HUES6 (cell line): ENCODE measurements at regions not wholly inside any gene's neighbourhood (a gene's known extent, or its start where the extent isn't known, plus 50 kb on each side); places are given as distances from the start of the nearest gene placed in this dataset.
"Not testable (repeated sequence)": the region's sequence is repeated elsewhere in the genome, so short reads cannot be mapped to it uniquely, and the experiment has no call there.

Source experiments
- H3K27ac ChIP-seq: 2 replicates; pipeline ENCODE4 v1.7.0; 2013; ENCODE audit warnings: low read depth, mild to moderate bottlenecking, low read length, inconsistent platforms
- H3K27me3 ChIP-seq: 2 replicates; pipeline ENCODE4 v1.6.1; 2013; ENCODE audit warnings: low read length; ENCODE audit not compliant: control insufficient read depth, insufficient read depth
- H3K36me3 ChIP-seq: 2 replicates; pipeline ENCODE4 v1.6.1; 2013; ENCODE audit warnings: low read length; ENCODE audit not compliant: control insufficient read depth, insufficient read depth
- H3K4me1 ChIP-seq: 2 replicates; pipeline ENCODE4 v1.6.1; 2013; ENCODE audit warnings: low read length; ENCODE audit not compliant: control insufficient read depth, insufficient read depth
- H3K4me3 ChIP-seq: 2 replicates; pipeline ENCODE4 v1.5.1; 2013; ENCODE audit warnings: low read depth, low read length
- H3K9ac ChIP-seq: one replicate; pipeline ENCODE4 v1.6.1; 2013; ENCODE audit warnings: mild to moderate bottlenecking, low read length
- H3K9me3 ChIP-seq: 2 replicates; pipeline ENCODE4 v1.6.1; 2013; ENCODE audit warnings: low read depth, low read length; ENCODE audit not compliant: control insufficient read depth, insufficient read depth

GRCh38 chr4:162740228-162740627 is 426.5 kb downstream of the NAF1 start:
- H3K4me1 ChIP-seq, H3K9me3 ChIP-seq, H3K9ac ChIP-seq, H3K36me3 ChIP-seq, H3K27me3 ChIP-seq, H3K4me3 ChIP-seq, H3K27ac ChIP-seq: not testable (repeated sequence)

- H3K27ac ChIP-seq, H3K4me3 ChIP-seq, H3K9me3 ChIP-seq, H3K27me3 ChIP-seq, H3K4me1 ChIP-seq, H3K9ac ChIP-seq, H3K36me3 ChIP-seq: not testable (repeated sequence)
These were observed 427.1 kb downstream of the NAF1 start for GRCh38 chr4:162739596-162739995.

- no peaks in the 10 kb centered on the region for H3K4me1 ChIP-seq
- H3K27ac ChIP-seq = no peak overlapping the region
- no peaks in the 10 kb centered on the region for H3K36me3 ChIP-seq
- no peaks in the 10 kb centered on the region for H3K27me3 ChIP-seq
- no peak overlapping the region for H3K9ac ChIP-seq
- H3K9me3 ChIP-seq = no peaks in the 10 kb centered on the region
- no peak overlapping the region for H3K4me3 ChIP-seq
These were observed 433.8 kb downstream of the NAF1 start for GRCh38 chr4:162732876-162733275.

GRCh38 chr4:162727766-162728165 is 438.9 kb downstream of the NAF1 start:
- no peaks in the 10 kb centered on the region for H3K27me3 ChIP-seq
- no peak overlapping the region for H3K9ac ChIP-seq
- no peaks in the 10 kb centered on the region for H3K36me3 ChIP-seq
- no peak overlapping the region for H3K27ac ChIP-seq
- no peak overlapping the region for H3K4me3 ChIP-seq
- no peaks in the 10 kb centered on the region for H3K4me1 ChIP-seq
- H3K9me3 ChIP-seq = no peaks in the 10 kb centered on the region

GRCh38 chr4:162727232-162727631 is 439.5 kb downstream of the NAF1 start:
- H3K36me3 ChIP-seq = no peaks in the 10 kb centered on the region
- no peak overlapping the region for H3K4me3 ChIP-seq
- H3K9ac ChIP-seq = no peak overlapping the region
- no peaks in the 10 kb centered on the region for H3K27me3 ChIP-seq
- H3K4me1 ChIP-seq = no peaks in the 10 kb centered on the region
- no peaks in the 10 kb centered on the region for H3K9me3 ChIP-seq
- no peak overlapping the region for H3K27ac ChIP-seq

- Histone ChIP-seq H3K36me3 (no peaks in the 10 kb centered on the region), H3K4me1 (no peaks in the 10 kb centered on the region), H3K9me3 (no peaks in the 10 kb centered on the region), H3K27me3 (no peaks in the 10 kb centered on the region), H3K9ac (no peak overlapping the region), H3K27ac (no peak overlapping the region), H3K4me3 (no peak overlapping the region)
These were observed 451.3 kb downstream of the NAF1 start for GRCh38 chr4:162715401-162715800.

GRCh38 chr4:162707962-162708361 is 458.7 kb downstream of the NAF1 start:
- no peaks in the 10 kb centered on the region for H3K27me3 ChIP-seq
- no peak overlapping the region for H3K9ac ChIP-seq
- no peak overlapping the region for H3K4me3 ChIP-seq
- no peaks in the 10 kb centered on the region; the same call in 1 of the 2 replicates for H3K9me3 ChIP-seq
- no peaks in the 10 kb centered on the region for H3K4me1 ChIP-seq
- H3K36me3 ChIP-seq = no peaks in the 10 kb centered on the region
- H3K27ac ChIP-seq = no peak overlapping the region

GRCh38 chr4:162706632-162707031 is 460.1 kb downstream of the NAF1 start:
- no peak overlapping the region for H3K27ac ChIP-seq

GRCh38 chr4:162706051-162706450 is 460.6 kb downstream of the NAF1 start:
- no peak overlapping the region for H3K27ac ChIP-seq

More at GRCh38 chr4:162706632-162707031, 460.1 kb downstream of the NAF1 start:
- H3K27me3 ChIP-seq = no peaks in the 10 kb centered on the region
- H3K9me3 ChIP-seq = no peaks in the 10 kb centered on the region; the same call in 1 of the 2 replicates
- H3K9ac ChIP-seq = no peak overlapping the region
- no peaks in the 10 kb centered on the region for H3K36me3 ChIP-seq
- no peaks in the 10 kb centered on the region for H3K4me1 ChIP-seq
- H3K4me3 ChIP-seq = no peak overlapping the region

GRCh38 chr4:162705130-162705803 is 461.4 kb downstream of the NAF1 start:
- Histone ChIP-seq H3K9me3 (no peaks in the 10 kb centered on the region; the same call in 1 of the 2 replicates), H3K27me3 (no peaks in the 10 kb centered on the region), H3K9ac (no peak overlapping the region), H3K36me3 (no peaks in the 10 kb centered on the region), H3K4me1 (no peaks in the 10 kb centered on the region), H3K4me3 (no peak overlapping the region), H3K27ac (no peak overlapping the region)

More at GRCh38 chr4:162706051-162706450, 460.6 kb downstream of the NAF1 start:
- Histone ChIP-seq H3K9ac (no peak overlapping the region), H3K4me3 (no peak overlapping the region), H3K4me1 (no peaks in the 10 kb centered on the region), H3K9me3 (no peaks in the 10 kb centered on the region; the same call in 1 of the 2 replicates), H3K27me3 (no peaks in the 10 kb centered on the region), H3K36me3 (no peaks in the 10 kb centered on the region)

- no peaks in the 10 kb centered on the region for H3K4me1 ChIP-seq
- H3K27me3 ChIP-seq = no peaks in the 10 kb centered on the region
- no peaks in the 10 kb centered on the region for H3K9me3 ChIP-seq
- H3K9ac ChIP-seq = no peak overlapping the region
- H3K27ac ChIP-seq = no peak overlapping the region
- H3K36me3 ChIP-seq = no peaks in the 10 kb centered on the region
- no peak overlapping the region for H3K4me3 ChIP-seq
These were observed 465.8 kb downstream of the NAF1 start for GRCh38 chr4:162700815-162701361.
